ENCODE measurements at regions not wholly inside any gene's neighbourhood (a gene's known extent, or its start where the extent isn't known, plus 50 kb on each side); places are given as distances from the start of the nearest gene placed in this dataset.

DNA sequence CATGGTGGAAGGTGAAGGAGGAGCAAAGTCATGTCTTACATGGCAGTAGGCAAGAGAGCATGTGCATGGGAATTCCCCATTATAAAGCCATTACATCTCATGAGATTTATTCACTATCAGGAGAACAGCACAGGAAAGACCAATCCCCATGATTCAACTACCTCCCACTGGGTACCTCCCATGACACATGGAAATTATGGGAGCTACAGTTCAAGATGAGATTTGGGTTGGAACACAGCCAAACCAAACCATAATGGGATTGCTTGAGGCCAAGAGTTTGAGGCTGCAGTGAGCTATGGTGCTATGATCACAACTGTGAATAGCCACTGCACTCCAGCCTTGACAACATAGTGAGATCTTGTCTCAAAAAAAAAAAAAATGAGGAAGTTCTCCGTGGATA lies 581.8 kb downstream of the TAF11L14 start:
- TF ChIP-seq, protein P1, sequence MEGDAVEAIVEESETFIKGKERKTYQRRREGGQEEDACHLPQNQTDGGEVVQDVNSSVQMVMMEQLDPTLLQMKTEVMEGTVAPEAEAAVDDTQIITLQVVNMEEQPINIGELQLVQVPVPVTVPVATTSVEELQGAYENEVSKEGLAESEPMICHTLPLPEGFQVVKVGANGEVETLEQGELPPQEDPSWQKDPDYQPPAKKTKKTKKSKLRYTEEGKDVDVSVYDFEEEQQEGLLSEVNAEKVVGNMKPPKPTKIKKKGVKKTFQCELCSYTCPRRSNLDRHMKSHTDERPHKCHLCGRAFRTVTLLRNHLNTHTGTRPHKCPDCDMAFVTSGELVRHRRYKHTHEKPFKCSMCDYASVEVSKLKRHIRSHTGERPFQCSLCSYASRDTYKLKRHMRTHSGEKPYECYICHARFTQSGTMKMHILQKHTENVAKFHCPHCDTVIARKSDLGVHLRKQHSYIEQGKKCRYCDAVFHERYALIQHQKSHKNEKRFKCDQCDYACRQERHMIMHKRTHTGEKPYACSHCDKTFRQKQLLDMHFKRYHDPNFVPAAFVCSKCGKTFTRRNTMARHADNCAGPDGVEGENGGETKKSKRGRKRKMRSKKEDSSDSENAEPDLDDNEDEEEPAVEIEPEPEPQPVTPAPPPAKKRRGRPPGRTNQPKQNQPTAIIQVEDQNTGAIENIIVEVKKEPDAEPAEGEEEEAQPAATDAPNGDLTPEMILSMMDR (optimal IDR thresholded peaks at IDR 0.05 in 1 of 3, IDR thresholded peaks at IDR 0.05 in 1 of 3, conservative IDR thresholded peaks at IDR 0.05 in 1 of 3; ENCODE audit: extremely low read depth in 1 of 3, insufficient read depth in 2 of 3, low read length in 3 of 3) = no peak
- TF ChIP-seq EZH2 (IDR thresholded peaks at IDR 0.05; ENCODE audit: low read length) = no peak
